Midbrain (tissue), 1 donor: ENCODE measurements at regions not wholly inside any gene's neighbourhood (a gene's known extent, or its start where the extent isn't known, plus 50 kb on each side); places are given as distances from the start of the nearest gene placed in this dataset.
"Not testable (repeated sequence)": the region's sequence is repeated elsewhere in the genome, so short reads cannot be mapped to it uniquely, and the experiment has no call there.

Experiments
- DNase-seq: peaks from one replicate; lab custom pipeline; 2025; lab: John Stamatoyannopoulos, UW

DNA sequence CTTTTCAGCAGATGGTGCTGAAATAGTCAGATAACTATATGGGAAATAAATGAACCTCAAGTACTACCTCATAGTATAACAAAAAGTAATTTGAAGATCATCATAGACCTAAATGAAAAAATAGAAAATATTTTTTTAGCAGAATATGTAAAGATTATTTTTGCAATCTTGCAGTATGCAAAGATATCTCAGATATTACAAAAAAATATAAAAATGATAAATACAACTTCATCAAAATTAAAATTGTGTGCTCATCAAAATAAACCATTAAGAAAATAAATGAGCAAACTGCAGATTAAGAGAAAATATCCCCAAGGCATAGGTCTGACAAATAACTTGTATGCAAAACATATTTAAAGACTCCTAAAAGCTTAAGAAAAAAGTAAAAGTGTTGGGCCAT is 83.4 kb upstream of the KCND2 start:
- DNase-seq = no peak

DNA sequence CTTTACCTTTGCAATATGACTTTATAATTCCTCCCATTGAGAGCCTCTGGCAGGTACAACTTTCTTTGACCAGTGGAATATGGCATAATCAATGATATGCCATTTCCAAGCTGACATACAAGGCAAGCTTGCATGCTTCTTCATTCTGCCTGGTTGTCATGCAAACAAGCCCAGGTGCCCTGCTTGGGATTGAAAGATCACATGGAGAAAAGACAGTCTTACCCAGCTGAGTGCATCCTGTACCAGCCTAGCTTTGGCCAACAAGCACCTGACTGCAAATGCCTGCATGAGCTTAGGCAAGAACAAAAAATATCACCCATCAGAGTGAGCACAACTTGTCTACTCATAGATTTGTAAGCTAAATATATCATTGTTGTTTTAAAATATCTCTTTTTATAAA is 82.9 kb upstream of the KCND2 start:
- DNase-seq = no peak

DNA sequence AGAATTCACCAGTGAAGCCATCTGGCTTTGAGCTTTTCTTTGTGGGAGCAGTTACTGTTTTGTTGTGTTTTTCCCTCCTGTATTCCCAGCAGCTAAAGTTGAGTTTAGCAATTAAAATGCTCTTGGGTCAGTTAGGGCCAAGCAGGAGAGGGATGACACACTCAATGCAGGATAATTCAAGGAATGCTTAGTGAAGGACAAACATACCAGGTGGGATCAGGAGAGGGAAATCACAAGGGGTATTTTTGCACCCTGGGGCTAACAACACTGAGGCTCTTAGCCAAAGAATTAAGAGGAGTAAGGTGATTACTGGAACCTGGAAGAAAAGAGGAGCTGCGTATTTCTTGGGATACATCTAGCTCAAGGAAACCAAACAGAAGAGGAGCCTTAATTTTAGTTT is 82.4 kb upstream of the KCND2 start:
- no peak for DNase-seq

DNA sequence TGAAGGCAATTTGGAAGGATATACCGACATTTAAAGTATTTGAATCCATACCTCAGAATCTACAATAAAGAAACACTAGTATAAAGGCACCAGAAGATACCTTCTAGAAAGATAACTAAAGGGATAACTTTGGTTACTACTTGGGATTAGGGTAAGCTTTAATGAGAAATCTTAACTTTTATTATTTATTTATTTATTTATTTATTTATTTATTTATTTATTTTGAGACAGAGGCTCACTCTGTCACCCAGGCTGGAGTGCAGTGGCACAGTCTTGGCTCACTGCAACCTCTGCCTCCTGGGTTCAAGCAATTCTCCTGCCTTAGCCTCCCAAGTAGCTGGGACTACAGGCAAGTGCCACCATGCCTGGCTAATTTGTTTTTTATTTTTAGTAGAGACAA is 81.6 kb upstream of the KCND2 start:
- DNase-seq = not testable (repeated sequence)

DNA sequence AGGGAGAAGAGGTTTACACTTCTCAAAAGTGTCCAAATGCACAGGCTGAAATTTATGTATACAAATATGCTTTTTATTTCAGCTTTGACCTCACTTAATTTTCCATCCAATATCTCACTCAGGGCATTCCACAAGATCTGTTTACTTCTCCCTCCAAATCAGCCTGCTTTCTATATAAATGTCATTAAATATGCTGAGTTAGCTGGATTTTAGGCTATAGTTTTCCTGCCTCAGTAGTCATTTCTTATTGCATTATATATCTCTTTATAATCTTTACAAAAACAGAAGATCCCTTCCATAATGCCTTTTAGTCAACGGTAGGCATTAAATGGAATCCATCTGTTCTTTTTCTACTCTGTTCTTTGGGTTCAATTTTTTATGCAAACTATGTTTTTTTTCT is 71.7 kb upstream of the KCND2 start:
- no peak for DNase-seq

DNA sequence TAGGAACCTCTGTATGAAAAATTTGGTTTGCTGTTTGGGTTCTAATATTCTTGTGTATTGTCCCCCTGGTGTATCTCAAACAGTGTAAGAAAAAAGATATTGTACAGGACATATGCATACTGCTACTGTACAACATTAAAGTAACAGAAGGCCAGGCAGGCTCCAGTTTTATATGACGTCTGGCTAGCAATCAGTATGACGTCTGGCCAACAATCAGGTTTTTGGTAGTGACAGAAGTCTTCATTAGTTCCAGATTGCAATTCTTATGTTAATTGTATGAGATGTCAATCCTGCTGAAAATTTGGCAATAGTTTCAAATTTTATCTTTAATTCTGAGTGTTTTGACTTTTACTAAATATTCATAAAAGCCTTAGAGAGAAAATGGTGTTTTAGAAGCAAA is 67.9 kb upstream of the KCND2 start:
- DNase-seq = no peak

DNA sequence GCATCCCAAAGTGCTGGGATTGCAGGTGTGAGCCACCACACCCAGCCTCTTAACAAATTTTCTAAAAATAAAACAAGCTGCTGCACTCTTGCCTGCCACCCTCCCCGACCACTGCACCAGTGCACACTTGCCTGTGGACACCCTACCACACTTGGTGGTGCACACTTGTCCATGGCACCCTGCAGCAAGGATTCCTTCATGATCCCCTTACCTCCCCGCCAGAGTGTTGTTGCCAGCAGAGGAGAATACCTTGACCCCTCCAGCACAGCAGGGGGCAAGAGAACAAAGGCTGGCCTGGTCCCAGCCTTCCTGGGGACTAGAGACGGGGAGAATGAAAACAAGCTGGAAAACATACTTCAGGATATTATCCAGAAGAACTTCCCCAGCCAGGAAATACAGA is 65.9 kb upstream of the KCND2 start:
- DNase-seq = no peak

DNA sequence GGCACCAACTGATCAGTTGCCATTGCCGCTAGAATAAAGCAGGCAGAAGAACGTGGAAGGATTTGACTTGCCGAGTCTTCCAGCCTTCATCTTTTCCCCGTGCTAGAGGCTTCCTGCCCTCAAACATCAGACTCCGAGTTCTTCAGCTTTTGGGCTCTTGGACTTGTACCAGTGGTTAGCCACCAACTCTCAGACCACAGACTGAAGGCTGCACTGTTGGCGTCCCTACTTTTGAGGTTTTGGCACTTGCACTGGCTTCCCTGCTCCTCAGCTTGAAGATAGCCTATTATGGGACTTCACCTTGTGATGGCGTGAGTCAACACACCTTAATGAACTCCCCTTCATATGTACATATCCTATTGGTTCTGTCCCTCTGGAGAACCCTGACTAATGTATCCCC is 57.3 kb upstream of the KCND2 start:
- DNase-seq = no peak

DNA sequence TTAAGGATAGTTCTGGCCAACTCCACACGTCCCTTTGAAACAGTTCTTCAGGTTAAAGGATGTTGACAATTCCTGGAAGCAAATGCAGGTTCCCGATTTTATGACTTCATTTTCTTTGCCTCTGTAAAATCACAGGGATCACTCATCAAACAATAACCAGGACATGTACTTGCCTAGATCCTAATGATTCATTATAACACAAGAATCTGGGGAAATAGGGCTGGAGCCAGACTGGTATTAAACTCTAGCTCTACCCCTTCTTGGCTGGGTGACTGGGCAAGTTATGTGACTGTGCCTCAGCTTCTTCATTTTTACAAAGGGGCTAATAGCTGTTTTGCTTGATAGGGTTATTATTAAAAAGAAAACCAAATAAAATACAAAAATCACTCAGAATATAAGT is 56.0 kb upstream of the KCND2 start:
- DNase-seq = no peak

DNA sequence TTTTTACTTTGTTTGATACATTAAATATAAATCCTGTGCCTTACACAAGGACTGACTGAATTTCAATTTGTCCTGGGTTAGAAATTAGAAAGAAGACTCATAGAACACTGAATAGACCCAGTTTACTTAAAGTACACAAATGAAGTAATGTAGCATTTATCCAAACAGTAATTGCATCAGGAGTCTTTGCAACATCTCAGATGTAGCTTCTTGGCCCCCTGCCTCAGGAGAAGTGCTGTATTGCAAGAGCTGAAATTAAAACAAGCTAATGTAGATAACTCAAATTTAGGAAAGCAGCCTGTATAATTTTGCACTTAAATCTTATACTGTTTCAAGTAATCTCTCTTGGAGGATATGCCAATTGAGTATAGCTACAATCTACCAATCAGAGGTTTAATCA is 54.3 kb upstream of the KCND2 start:
- no peak for DNase-seq

DNA sequence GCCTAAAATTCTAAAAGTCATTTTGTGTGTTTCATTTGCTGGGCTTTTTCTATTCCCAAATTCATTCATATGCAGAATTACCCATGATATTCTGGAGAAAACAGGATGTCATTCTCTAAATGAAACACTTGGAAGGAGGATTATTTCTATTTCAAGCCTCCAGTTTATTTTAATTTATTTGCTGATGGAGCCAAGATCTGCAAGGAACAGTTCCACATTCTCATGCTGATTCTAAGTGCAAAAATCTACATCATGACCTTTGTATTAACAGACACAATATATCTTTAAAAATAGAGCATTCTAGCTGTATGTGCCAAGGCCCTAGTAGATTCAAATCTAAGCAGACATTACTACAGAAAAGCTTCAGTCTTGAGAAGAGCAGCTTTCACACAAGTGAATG is 51.3 kb upstream of the KCND2 start:
- DNase-seq = no peak
